ENCODE measurements at regions not wholly inside any gene's neighbourhood (a gene's known extent, or its start where the extent isn't known, plus 50 kb on each side); places are given as distances from the start of the nearest gene placed in this dataset.

DNA sequence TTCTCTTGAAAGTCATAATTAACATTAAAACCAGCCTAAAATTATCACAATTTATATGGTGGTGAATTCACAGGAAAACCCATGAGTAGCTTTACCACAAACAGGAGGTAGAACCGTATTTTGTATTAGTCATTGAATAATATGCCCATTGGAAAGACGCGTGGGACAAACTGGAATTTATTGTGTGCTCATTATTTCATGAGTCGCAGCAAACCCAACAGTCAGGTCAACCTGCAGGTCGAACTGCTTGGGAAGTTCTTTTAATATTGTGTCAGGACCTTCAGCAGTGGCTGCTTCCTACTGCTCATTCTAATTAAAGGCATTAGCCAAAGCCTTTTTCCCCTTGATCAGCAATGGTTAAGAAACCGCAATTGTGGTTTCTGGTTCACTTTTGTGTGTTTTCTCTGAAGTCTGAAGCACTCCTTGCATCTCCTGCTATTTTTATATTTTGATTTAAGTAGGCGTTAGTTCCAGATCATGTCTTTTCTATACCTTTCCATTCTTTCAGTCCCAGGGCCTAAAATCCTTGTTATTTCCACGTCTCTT is 100.1 kb downstream of the RAB11FIP2 start:
- H3K36me3 ChIP-seq = no peaks in the 10 kb centered on the region
- intact Hi-C loops (cut with DNase I; ENCODE audit: low total_unique reads) = no loop called here
- no peak overlapping the region for H3K27ac ChIP-seq
- DNase-seq (no peak), ATAC-seq (no peak)
- H3K9me3 ChIP-seq = no peaks in the 10 kb centered on the region
- TF ChIP-seq CTCF (IDR thresholded peaks at IDR 0.05 in 4 of 5, conservative IDR thresholded peaks at IDR 0.05 in 1 of 5) = no peak
- TF ChIP-seq POLR2A (IDR thresholded peaks at IDR 0.05) = no peak
- no peaks in the 10 kb centered on the region for H3K4me1 ChIP-seq
- in situ Hi-C loops (cut with MboI; ENCODE audit: low sequenced_read_pairs in 4 of 4) = no loop called here
- no peak overlapping the region for H3K4me3 ChIP-seq
- H3K27me3 ChIP-seq = no peaks in the 10 kb centered on the region

DNA sequence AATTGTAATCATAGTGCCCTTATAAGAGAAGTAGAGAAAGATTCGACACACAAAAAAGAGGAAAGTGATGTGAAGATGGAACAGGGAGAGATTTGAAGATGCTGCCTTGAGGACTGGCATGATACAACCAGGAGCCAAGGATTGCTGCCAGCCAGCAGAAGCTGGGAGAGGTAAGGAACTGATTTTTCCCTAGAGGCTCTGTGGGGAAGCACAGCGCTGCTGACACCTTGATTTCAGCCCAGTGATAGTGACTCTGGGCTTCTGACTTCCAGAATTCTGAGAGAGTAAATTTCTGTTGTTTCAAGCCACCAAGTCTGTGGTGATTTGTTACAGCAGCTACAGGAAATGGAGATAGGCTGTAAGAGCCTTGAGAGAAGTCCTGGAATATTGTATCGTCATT is 98.2 kb downstream of the RAB11FIP2 start:
- TF ChIP-seq POLR2A (IDR thresholded peaks at IDR 0.05) = no peak
- no peaks in the 10 kb centered on the region for H3K4me1 ChIP-seq
- H3K36me3 ChIP-seq = no peaks in the 10 kb centered on the region
- DNase-seq (no peak), ATAC-seq (no peak)
- no peaks in the 10 kb centered on the region for H3K9me3 ChIP-seq
- H3K27ac ChIP-seq = no peak overlapping the region
- H3K4me3 ChIP-seq = no peak overlapping the region
- in situ Hi-C loops (cut with MboI; ENCODE audit: low sequenced_read_pairs in 4 of 4) = no loop called here
- H3K27me3 ChIP-seq = no peaks in the 10 kb centered on the region
- intact Hi-C loops (cut with DNase I; ENCODE audit: low total_unique reads) = no loop called here

GRCh38 chr10:117950408-117950807 is 96.3 kb downstream of the RAB11FIP2 start:
- Histone ChIP-seq H3K36me3 (no peaks in the 10 kb centered on the region), H3K27me3 (no peaks in the 10 kb centered on the region), H3K4me1 (no peaks in the 10 kb centered on the region), H3K4me3 (no peak overlapping the region), H3K27ac (no peak overlapping the region), H3K9me3 (no peaks in the 10 kb centered on the region)
- ATAC-seq (no peak), DNase-seq (no peak)
- intact Hi-C loops (cut with DNase I; ENCODE audit: low total_unique reads) = no loop called here
- no peak for TF ChIP-seq CTCF (IDR thresholded peaks at IDR 0.05 in 4 of 5, conservative IDR thresholded peaks at IDR 0.05 in 1 of 5)
- TF ChIP-seq POLR2A (IDR thresholded peaks at IDR 0.05) = no peak
- in situ Hi-C loops (cut with MboI; ENCODE audit: low sequenced_read_pairs in 4 of 4) = no loop called here

All from gastrocnemius medialis (tissue), 4 donors.